Stimulated activated CD4-positive, alpha-beta T cell treated with anti-CD3 and anti-CD28 coated beads, Interleukin-2, amount 100 ng/mL, for 24 hours (primary cell): ENCODE measurements at regions not wholly inside any gene's neighbourhood (a gene's known extent, or its start where the extent isn't known, plus 50 kb on each side); places are given as distances from the start of the nearest gene placed in this dataset.

Experiments
- DNase-seq, 2 donors: peaks; one replicate each; pipeline ENCODE4 v3.0.0-alpha.2; 2020

GRCh38 chr12:113612076-113612728 is 140.5 kb upstream of the LHX5 start:
- DNase-seq: no peak

DNA sequence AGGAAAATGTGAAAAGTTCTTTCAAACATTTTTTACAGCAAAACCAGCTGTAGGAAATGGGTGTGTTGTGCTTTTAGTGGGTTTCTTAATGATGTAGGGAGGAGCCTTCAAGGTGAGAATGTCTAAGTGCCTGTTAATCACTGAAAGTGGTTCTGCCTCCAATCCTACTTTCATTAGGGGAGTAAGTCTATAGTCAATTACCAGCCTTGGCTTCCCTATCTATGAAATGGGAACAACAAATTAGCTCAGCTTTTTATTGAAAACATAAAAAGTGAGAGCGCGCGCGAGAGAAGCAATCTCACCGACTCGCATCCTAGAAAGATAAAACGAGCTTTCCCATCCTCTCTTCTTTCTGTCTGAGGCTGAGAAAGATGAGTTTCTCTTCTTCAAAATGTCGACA is 140.0 kb upstream of the LHX5 start:
- DNase-seq: no peak

DNA sequence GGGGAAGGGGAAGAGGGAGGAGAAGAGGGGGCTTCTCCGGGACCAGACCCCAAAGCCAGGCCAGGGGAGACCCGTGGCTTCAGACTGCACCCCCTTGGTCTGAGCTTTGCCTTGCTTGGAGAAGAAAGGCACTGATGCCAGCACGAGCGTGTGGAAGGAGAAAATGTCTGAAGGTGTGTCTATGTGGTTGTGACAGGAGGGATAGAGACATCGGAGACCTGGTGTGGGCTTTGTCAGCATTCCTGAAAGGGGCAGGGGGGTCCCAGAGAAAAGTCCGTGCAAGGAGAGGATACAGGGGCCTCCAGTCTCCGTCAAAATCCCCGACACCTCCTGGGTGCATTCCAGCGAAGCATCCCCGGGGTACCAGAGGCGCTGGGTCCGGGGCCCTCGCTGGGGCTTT is 139.0 kb upstream of the LHX5 start:
- DNase-seq: no peak

- DNase-seq: no peak
Observed at GRCh38 chr12:113609692-113610469, 138.2 kb upstream of the LHX5 start.

DNA sequence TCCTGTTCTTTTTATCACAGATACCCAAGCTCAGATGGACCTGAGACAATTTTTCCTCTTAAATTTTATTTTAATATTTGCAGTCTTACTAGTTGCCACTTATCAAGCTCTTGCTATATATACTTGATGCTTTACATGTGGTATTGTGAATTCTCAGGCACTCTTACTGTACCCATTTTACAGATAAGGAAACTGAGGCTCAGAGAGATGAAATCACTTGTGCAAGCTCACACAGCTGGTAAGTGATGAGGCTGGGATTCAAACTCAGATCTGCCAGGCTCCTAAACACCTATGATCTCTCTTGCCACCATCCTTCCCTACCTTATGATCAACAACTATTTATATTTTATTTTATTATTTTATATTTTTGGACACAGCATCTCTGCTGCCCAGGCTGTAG is 133.0 kb upstream of the LHX5 start:
- no peak for DNase-seq

- peak in 1 of 2 donors; percentile 2 for DNase-seq
Observed at GRCh38 chr12:113601656-113602263, 130.1 kb upstream of the LHX5 start.

DNA sequence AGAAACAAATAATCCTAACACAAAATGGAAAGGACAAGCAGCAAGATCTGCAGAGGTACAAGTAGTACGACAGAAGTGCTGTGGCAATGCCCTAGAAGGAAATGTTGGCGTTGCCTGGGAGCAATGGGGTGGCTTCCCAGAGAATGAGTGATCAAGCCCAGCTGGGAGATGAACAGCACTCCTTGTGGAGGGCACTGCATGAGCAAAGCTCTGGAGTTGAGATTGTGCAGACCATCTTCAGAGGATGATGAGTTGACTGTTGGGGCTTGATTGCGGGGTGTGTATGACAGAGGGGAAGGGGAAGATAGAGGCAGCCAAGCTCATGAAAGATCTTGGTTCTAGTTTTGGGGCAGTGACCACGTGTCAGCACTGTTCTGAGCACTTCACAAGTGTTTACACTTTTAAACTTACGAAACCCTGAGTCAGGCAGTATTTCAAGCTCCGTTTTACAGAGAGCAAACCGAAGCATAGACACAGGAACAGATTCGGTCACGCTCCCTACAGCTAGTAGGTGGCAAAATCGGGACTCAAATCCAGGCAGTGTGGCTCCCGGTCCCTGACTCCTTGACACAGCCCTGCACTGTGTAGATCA is 127.2 kb upstream of the LHX5 start:
- DNase-seq: no peak

DNA sequence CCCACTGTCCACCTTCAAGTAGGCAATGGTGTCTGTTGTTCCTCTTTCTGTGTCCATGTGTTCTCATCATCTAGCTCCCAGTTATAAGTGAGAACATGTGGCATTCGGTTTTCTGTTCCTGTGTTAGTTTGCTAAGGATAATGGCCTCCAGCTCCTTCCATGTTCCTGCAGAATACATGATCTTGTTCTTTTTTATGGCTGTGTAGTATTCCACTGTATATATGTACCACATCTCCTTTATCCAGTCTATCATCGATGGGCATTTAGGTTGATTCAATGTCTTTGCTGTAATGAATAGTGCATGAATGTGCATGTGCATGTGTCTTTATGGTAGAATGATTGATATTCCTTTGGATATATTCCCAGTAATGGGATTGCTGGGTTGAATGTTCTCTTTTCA is 123.3 kb upstream of the LHX5 start:
- DNase-seq: no peak

GRCh38 chr12:113591480-113591974 is 119.9 kb upstream of the LHX5 start:
- DNase-seq: peak in 1 of 2 donors; percentile 14

GRCh38 chr12:113589437-113589836 is 117.8 kb upstream of the LHX5 start:
- DNase-seq: no peak

- no peak for DNase-seq
Observed at GRCh38 chr12:113587720-113588119, 116.0 kb upstream of the LHX5 start.

GRCh38 chr12:113586461-113586860 is 114.8 kb upstream of the LHX5 start:
- no peak for DNase-seq

GRCh38 chr12:113582521-113583218 is 111.0 kb upstream of the LHX5 start:
- no peak for DNase-seq

GRCh38 chr12:113581342-113581741 is 109.7 kb upstream of the LHX5 start:
- DNase-seq: no peak

- no peak for DNase-seq
Observed at GRCh38 chr12:113580437-113580836, 108.8 kb upstream of the LHX5 start.

DNA sequence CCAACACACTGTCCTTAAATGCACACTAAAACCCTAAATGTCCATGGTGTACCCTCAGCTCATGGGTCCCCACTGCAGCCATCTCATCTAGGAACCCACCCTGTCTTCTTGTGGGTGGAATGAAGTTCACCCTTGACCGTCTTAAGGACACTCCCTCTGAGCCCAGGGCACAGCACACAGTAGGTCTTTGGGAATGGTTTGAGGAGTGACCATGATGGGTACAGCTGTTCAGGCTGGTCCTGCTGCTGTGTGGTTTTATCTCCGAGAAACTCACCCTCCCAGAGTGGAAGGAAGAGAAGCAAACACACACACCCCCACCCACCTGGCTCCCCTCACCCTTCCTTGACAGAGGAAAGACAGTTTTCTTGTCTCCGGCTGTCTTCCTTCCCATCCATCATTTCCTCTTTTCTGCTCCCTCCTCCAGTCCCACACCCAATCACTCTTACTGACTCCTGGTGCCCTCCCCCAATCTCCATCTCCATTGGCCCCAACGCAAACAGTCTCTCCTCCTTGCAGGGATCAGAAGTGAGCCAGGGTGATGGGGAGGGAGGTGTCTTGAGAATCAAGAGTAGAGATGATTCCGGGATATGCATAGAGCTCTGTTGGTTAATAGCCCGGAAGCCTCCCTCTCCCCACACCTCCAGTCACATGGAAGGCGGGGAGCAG is 105.9 kb upstream of the LHX5 start:
- no peak for DNase-seq

GRCh38 chr12:113575386-113575785 is 103.7 kb upstream of the LHX5 start:
- no peak for DNase-seq

GRCh38 chr12:113573148-113573547 is 101.5 kb upstream of the LHX5 start:
- DNase-seq: no peak

GRCh38 chr12:113571713-113572112 is 100.0 kb upstream of the LHX5 start:
- no peak for DNase-seq

- no peak for DNase-seq
Observed at GRCh38 chr12:113569806-113570205, 98.1 kb upstream of the LHX5 start.

DNA sequence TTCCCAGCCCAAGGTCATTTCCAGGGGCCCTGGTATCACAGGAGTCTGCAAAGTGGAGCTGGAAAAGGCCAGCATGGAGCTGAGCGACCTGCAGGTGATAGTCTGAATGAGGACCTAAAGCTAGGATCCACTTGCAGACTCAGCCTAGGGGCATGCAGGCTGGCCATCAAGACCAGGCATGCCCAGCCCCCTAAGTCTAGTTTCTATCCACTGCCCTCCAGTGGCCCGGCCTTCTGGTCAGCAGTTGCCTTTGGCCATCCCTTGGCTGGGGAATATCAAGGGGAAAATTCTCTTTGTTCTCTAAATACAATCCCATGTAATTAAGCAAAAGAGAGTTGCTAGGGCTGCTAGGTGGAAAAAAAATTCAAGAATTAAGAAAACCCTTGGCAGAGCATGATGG is 96.3 kb upstream of the LHX5 start:
- no peak for DNase-seq

- no peak for DNase-seq
Observed at GRCh38 chr12:113565368-113565767, 93.7 kb upstream of the LHX5 start.
